ENCODE measurements at regions not wholly inside any gene's neighbourhood (a gene's known extent, or its start where the extent isn't known, plus 50 kb on each side); places are given as distances from the start of the nearest gene placed in this dataset.
"Not testable (repeated sequence)": the region's sequence is repeated elsewhere in the genome, so short reads cannot be mapped to it uniquely, and the experiment has no call there.

DNA sequence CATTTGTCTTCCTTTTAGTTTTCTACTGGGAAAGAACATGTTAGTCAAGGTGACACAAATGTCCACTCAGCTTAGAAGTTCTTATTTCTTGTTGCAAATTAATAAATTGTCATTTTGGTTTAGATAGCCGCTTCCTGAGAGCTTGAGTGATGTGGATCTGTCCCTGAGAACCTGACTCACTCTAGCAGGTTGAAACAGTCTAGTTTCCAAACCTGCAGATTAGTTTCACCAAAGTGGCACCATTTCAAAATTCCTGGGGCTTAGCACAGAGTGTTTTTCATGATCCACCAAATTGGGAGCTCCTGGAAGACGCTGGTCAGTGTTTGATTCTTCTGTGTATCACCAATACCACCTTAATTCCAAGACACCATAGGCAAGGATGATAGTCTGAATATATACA lies 119.4 kb upstream of the TSC22D1 start:
- no peak for DNase-seq

DNA sequence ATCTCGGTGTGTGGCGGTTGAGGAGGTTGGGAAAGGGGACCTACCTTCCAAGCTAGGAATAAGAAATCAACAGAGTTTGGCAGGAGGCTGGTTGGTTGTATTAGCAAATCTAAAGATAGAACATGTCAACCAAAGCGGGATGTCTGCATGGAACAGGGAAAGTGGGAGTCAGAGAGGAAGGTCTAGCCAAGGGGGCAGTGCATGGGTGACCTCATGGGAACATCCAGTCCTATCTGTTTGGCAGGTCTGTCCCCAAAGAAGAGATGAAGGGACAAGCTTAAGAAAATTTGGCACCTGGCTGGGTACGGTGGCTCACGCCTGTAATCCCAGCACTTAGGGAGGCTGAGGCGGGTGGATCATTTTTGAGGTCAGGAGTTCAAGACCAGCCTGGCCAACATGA lies 118.7 kb upstream of the TSC22D1 start:
- DNase-seq, result no peak

DNA sequence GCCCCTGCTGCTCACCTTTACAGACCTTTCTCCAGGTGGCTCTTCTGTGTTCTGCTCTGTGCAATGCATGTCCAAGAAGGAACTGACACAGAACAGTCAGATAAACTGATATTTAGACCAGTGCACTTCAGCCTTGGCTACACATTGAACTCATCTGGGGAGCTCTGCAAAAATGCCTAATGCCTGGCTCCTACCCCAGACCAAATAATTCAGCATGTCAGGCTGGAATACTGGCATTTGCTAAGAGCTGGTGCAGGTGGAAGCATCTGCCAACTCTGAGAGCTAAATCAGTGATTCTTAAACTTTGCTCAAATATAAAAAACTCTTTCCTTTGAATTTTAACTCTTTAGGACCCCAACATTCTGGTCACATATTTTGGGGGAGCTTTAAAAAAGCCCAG lies 118.2 kb upstream of the TSC22D1 start:
- no peak for DNase-seq

DNA sequence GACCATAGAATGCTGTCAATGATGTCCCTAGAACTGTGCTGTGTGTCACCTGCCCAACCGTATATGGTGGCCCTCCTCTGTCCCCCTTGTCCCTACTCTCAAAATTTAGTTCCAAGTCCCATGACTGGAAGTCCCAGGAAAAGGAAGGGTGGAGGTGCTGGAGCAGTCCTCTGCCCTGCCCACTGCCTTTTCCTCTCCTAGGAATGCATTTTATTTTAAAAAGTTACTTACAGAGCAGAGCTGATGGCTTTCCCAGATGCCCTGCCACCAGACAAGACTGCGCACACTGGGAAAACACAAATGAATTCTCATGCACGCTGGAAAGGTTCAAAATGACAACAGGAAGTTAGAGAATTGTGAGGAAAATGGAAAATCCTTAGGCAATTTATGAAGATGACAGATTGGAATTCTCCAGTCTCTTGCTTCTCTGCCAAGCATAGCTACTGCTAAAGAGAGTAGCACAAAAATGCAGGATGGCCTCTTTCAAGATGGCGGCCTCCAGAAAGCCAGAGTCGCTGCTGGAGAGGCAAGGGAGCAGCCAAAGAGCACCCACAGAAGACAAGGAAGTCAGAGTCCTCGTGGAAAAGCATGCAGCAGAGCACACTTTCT lies 117.1 kb upstream of the TSC22D1 start:
- no peak for DNase-seq

DNA sequence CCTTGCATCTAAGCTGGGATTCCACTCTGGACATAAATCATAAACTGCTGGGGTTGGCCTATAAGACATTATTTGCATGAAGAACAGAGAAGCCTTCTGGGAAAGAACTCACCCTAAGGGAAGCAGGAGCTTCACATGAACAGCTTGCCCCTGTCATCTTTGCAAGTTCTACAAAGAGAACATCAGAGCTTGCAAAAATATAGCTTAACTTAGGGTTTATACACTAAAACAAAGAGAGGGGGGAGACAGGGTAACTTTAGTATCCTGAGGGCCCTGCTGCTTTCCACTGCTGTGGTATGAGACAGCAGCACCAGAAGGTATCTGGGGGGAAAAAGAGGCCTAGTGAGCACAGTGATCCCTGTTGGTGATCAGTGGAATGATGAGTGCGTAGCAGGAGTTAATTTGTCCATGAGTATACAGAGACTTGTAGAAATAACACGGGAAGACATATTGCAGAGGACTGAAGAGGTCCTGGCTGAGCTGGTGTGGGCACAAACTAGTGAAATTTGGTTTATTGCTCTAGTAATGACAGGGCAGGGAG lies 116.1 kb upstream of the TSC22D1 start:
- DNase-seq, result no peak

DNA sequence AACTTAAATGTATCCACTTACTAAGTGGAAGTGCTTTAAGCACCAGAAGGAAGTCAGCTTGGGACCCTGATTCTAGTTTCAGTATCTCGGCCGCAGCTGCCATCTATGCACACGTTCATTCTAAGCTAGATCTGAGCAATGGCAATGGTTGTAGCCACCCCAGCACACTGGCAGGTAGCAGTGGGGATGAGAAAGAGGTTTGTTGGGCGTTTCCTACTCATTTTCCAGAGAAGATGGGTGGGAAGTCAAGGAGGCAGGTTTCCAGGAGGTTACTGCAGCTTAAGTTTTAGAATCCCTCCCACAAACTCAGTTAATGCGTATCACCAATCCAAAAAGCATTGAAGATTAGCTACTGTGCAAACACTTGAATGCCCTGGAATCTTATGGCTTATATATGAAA lies 114.2 kb upstream of the TSC22D1 start:
- no peak for DNase-seq

DNA sequence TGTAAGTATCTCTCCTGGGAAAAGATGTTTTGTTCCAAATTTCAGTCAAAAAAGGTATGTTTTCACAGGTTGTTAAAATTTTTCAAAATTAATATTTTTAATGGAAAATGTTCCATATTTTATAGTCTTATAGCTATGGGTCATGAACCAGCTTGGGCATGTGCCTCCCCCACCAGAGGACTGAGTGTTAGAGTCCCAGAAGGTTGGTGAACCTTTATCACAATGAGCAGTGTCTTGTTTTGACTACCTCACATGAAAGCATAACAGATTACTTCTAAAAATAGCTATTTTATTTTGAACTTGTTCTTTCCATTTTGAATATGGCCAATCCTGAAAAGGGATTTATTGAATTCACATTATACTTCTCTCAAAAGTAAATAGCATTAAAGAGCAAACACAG lies 112.5 kb upstream of the TSC22D1 start:
- DNase-seq, result no peak

DNA sequence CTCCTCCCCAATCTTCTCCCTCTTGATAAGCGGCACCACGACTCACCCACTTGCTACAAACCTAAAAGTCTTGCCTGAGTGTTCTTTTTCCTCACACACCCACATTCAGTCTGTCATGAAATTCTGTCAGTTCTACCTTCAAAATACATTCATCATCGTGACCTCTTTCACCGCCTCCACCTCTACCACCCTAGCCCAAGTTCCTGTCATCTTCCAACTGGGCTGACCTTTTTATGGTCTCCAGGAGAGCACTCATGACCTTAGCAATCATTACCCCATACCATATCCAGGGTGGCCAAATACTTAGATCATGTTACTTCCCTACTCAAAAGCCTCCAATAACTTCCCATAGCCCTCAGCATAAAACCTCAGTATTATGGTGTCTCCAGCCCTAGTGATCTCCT lies 110.4 kb upstream of the TSC22D1 start:
- DNase-seq, result no peak

DNA sequence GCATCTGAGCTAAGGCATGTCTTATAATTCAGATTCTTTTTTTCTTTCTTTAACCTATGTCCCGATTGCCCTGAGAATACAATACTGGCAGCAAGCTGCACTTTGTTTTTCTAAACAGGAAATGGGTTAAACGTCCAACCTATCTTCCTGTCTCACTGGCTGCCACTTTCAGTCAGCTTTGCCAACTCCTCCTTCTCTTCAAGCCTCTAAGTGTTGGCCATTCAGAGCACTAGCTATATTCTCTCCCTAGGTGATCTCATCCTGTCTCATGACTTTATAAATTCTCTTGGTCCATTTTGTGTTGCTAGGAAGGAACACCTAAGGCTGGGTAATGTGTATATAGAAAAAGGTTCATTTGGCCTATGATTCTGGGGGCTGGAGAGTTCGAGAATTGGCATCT lies 109.5 kb upstream of the TSC22D1 start:
- DNase-seq, result no peak

DNA sequence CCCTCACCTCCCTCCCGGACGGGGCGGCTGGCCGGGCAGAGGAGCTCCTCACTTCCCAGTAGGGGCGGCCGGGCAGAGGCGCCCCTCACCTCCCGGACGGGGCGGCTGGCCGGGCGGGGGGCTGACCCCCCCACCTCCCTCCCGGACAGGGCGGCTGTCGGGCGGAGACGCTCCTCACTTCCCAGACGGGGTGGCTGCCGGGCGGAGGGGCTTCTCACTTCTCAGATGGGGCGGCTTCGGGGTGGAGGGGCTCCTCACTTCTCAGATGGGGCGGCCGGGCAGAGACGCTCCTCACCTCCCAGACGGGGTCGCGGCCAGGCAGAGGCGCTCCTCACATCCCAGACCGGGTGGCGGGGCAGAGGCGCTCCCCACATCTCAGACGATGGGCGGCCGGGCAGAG lies 106.3 kb upstream of the TSC22D1 start:
- not testable (repeated sequence) for DNase-seq

DNA sequence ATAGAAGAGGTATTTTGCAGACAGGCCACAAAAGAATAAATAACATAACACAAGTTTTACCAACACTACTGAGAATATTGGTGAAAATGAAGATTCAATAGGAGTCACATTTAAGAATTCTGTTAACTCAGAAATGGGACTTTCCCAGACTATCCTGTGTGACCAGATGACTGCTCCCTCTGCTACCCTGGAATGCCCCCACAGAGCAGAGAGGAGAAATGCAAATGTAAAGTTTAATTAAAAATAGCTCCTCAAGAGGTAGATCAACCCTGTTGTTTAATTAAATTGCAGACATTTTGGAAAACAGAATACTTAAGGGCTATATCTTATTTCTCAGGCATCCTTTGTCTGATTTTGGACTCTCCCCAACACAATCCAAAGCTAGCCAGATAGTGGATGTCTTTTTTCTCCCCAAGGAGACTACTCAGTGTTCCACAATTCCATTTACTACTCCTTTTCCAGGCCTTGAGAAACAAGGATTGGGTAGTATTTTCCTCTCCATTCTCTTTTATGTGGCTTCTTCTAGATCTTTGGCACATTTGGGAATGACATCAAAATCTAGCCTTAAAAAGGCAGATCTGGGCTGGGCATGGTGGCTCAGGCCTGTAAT lies 104.7 kb upstream of the TSC22D1 start:
- no peak for DNase-seq

DNA sequence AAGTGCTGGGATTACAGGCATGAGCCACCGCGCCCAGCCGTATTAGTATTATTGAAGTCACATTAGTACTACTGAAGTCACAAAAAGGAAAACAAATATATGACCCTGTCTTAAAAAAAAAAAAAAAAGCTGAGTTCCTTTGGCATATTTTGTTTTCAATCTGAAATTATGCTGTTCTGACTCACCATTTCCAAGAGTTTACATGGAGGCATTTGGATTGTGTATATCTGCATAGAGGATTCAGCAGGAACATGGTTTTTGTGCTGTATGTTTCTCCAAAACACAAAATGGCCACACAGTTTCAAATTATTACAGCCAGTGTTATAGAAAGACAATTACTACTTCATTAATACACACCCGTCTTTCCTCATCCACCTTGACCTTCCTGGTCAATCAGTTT lies 103.5 kb upstream of the TSC22D1 start:
- no peak for DNase-seq

DNA sequence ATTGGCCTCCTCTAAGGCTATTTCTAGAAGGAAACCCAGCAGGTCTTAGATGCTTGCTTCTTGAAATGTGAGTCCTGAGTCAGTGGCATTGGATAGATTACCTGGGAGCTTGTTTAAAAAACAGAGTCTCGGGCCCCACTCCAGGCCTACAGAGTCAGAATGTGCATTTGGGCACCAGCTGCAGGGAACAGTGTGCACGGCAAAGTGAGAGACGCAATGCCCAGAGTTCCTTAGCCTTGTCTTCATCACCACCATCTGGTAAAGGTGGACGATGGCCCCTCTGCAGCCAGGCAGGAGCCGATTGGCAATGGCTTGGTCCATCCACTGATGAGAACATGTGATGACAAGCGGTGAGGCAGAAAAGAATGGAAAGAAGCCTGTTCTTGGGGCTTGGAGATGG lies 102.1 kb upstream of the TSC22D1 start:
- DNase-seq, result no peak

DNA sequence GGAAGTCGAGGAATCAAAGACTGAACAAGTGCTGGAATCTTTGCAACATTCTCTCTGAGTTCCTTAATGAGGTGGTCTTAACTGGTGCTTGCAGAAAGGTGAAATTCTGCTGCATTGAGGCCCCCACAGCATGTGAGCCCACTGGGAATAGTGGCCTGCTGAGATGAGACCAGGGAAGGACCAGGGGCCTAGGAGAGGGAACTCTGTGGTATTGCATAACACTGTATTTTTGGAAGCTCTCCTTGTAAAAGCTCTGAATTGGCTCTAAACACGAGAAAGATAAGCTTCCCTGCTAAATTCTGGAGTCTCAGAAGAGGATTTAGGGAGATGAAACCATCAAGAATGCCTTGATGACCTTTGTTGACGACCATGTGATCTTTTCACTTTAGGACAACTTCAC lies 100.4 kb upstream of the TSC22D1 start:
- DNase-seq, result no peak

DNA sequence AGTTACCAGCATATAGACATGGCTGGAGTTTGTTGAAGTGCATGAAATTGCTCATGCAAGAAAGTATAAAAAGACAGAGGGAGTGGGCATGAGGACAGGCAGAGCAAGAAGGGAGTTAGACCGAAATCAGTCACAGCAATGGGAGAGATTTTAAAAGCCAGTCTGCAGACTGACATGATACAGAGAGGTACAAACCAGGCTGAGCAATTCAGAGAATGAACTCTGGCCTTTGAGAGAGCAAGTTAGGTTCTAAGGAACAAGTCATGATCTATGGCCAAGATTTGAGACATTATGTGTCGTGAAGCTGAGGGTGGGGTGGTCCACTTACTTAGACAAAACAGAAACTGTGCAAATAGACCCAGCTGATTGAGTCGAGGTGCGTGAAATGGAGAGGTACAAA lies 93.4 kb upstream of the TSC22D1 start:
- DNase-seq, result no peak

DNA sequence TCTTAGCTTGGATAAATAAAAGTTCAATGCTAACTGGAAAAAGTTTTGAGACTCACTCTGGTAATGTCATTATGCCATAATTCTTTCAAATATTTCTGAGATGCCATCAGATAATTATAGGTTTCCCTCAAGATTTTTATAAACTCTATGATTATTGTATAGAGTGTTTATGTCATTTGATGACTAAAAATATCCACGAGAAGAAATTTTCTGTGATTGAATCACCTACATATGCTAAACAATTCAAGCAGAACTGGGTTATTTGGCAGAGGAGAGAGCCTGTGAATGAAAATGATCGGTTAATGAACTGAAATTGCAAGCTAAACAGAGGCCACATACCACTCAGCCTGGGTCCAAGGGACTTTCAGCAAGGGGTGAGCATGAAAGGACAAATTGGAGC lies 92.6 kb upstream of the TSC22D1 start:
- no peak for DNase-seq

DNA sequence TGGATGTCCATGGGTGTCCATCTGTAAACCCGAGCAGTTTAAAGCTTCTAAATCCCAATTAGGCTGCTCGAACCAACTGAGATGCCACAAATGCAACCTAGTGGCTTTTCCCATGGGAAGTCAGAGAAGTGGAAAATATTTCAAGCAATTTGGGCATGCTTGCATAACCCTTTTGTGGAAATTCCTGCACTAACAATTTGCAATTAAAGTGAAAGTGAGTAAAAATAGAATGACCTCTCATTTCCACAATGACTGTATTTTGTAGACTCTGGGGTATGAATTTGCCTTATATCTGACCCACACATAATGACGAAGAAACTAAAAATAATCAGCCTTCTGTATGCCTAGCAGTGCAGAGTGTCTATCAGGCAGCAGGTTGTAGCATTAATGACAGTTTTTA lies 91.8 kb upstream of the TSC22D1 start:
- no peak for DNase-seq

DNA sequence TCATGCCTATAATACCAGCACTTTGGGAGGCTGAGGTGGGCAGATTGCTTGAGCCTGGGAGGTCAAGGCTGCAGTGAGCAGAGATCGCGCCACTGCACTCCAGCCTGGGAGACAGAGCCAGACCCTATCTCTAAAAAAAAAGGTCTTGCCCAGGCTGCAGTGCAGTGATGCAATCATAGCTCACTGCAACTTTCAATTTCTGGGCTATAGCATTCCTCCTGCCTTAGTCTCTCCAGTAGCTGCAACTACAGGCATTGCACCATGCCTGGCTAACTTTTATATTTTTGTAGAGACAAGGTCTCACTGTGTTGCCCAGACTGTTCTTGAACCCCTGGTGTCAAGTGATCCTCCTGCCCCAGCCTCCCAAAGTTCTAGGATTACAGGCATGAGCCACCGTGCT lies 90.4 kb upstream of the TSC22D1 start:
- DNase-seq, result not testable (repeated sequence)

DNA sequence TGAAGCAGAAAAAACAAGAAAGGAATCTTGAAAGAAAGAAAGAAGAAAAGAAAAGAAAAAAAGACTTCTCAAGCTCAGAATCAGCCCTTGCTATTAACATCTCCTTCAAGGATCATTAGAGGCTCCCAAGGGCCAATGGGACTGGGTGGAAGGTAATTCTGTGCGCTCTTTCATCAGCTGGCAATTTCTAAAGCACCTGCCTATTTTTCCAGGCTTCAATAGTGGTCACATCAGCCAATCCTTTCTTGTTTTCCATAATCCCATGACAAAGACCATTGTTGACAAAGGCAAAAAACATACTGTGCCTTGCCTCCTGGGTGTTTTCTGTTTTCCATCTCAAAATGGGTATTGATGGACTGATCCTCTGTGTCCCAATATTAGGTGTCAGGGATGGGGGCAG lies 88.2 kb upstream of the TSC22D1 start:
- no peak for DNase-seq

DNA sequence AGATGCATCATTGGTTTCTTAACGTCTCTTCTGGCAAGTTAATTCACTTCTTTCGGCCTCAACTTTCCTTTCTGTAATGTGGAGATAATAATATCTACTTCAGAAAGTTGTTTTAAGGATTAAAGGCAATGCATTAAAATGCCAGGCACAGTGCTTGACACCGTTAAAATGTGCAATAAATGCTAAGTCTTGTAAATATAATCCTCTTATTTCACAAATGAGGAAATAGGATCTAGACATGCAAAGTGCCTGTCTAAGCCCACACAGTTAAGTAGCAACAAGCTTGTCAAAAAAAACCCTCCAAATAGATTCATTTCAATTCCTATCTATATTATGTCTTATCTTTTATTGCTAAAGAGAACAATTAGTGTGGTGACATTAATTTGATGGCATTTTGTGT lies 86.4 kb upstream of the TSC22D1 start:
- no peak for DNase-seq

DNA sequence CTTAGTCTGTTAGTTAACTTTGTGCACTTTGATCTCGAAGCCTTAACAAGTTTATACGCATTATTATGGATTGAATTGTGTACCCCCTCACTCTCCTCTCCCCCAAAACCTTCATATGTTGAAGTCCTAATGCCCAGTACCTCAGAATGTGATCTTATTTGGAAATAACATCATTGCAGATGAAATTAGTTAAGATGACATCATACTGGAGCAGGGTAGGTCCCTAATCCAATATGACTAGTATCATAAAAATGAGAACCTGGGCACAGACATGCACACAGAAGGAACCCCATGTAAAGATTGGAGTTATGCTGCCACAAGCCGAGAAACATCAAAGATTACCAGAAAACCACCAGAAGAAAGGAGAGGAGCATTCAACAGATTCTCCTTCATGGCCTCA lies 85.8 kb upstream of the TSC22D1 start:
- no peak for DNase-seq

DNA sequence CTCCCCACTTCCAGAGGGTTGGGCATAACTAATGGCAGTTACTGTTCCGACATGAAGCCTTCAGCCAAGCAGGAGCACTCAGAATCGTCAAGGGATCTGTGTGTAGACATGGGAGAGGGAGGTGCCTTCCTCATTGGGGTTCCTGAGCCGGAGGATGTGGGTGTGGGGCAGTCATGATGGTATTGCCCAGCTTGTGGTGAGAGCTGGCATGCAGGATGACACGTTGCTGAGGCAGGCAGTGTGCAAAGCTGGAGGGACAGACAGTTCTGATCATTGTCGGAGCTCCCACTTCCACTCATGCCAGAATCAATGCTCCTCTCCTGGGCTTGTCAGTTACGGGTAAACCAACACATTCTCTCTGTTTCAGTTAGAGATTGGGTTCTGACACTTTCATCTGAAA lies 83.9 kb upstream of the TSC22D1 start:
- DNase-seq, result no peak

DNA sequence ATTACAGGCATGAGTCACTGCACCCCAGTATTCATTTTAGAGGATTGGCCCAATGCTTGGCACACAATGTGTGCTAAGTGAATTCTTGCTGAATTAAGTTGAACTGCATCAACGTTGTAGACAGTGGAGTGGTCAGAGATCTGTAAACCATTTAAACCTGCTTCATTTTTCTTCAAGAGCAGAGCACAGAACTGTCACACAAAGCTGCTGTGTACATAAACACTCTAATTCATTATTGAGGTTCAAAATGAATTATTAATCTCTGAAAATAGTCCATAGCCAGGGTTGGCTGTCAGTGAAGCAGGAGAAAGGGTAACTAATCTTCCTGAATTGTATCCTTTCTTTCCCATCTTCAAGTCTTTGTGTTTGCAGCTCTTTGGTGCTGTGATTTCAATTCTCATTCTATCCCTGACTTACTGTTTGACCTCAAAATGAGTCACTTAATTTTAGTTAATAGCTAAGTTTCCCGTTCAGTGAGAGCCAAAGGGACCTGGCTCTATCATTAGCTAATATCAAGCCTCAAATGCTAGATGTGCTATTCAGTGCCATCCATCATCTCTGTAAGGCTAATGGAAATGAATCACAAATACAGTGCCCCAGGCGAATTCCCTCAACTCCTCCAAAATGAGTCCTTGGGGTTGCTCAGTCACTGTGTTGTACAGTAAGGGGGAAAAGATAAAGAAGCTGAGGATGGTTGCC lies 77.0 kb upstream of the TSC22D1 start:
- no peak for DNase-seq

DNA sequence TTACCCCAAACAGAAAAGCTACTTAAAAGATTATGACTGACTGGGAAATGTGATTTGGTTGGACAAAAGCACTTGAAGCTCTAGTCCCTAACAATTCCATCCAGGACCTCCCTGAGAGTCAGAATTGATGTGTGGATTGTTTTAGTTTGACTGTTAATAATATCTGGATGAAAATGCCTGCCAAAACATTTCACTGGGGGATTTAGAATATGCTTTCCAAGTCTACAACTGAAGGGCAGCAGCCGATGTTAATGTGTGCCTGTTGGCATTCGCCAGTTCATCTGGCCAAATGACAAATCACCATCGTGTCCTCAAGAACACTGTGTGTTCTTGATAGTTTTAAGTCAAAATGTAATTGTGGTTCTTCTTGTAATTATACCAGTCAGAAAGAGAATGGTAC lies 76.0 kb upstream of the TSC22D1 start:
- DNase-seq, result no peak

DNA sequence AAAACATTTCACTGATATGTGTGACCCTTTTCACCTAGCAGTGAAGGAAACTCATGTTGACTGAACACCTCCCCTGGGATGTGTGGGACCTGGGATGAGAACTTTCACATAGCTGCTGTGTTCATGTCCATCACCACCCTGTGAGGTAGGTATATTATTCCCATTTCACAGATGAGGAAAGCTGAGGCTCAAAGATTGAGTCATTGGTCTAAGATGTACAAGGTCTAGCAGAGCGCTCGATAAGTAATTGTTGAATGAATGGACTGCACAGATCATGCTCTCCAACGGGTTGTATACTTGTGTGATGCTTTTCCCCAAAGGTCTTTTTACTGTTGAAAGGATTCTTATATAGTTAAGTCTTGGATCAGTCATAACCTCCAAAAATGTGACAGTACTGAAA lies 75.6 kb upstream of the TSC22D1 start:
- DNase-seq, result no peak

All from NCI-H510A (cell line).